Ascending aorta (tissue), 2 donors: ENCODE measurements at regions not wholly inside any gene's neighbourhood (a gene's known extent, or its start where the extent isn't known, plus 50 kb on each side); places are given as distances from the start of the nearest gene placed in this dataset.

ENCODE experiments used
- DNase-seq, 2 donors: peaks; one replicate each; pipeline ENCODE4 v3.0.0-alpha.2; 2019; ENCODE audit warnings: low spot score in 2 of 2
- H3K27ac ChIP-seq, 2 donors: fragments of 200-600 bp; sonication (generic); one replicate each; pipeline ENCODE4 v1.5.1; 2016 to 2017; ENCODE audit warnings: mild to moderate bottlenecking in 1 of 2
- H3K27me3 ChIP-seq: fragments of 200-600 bp; sonication (generic); one replicate; pipeline ENCODE4 v1.5.1; 2017
- H3K36me3 ChIP-seq, 2 donors: fragments of 200-600 bp; sonication (generic); one replicate each; pipeline ENCODE4 v1.5.1; 2016
- H3K4me1 ChIP-seq, 2 donors: fragments of 200-600 bp; sonication (generic); one replicate each; pipeline ENCODE4 v1.5.1; 2016 to 2017; ENCODE audit warnings: mild to moderate bottlenecking in 1 of 2
- H3K4me3 ChIP-seq, 2 donors: fragments of 200-600 bp; sonication (generic); one replicate each; pipeline ENCODE4 v1.5.1; 2016 to 2017; ENCODE audit warnings: mild to moderate bottlenecking in 1 of 2
- H3K9me3 ChIP-seq, 2 donors: fragments of 200-600 bp; sonication (generic); one replicate each; pipeline ENCODE4 v1.5.1; 2016
- CTCF ChIP-seq, 3 experiments: fragments of 200-600 bp in 2 of 3; fragments of 450-650 bp in 1 of 3; sonication (generic) in 2 of 3; IDR thresholded peaks; one replicate each; pipeline ENCODE4 v1.5.1; 2016 to 2019; ENCODE audit warnings: antibody characterized with exemption in 3 of 3, mild to moderate bottlenecking in 1 of 3, moderate library complexity in 1 of 3
- intact Hi-C: fragments of 100-400 bp; cut with DNase I; formaldehyde crosslinking; loops from one replicate; pipeline ENCODE4 v1.15.1; 2023

- Histone ChIP-seq H3K27me3 (no peaks in the 10 kb centered on the region), H3K36me3 (no peaks in the 10 kb centered on the region), H3K4me1 (no peaks in the 10 kb centered on the region), H3K4me3 (no peak overlapping the region), H3K9me3 (no peaks in the 10 kb centered on the region), H3K27ac (no peak overlapping the region)
- intact Hi-C loops: no loop called here
- no peak for TF ChIP-seq CTCF (IDR thresholded peaks at IDR 0.05)
- no peak for DNase-seq
These were observed 806.3 kb downstream of the PDHA2 start for GRCh38 chr4:96646146-96646545.

GRCh38 chr4:96649536-96649935 lies 809.6 kb downstream of the PDHA2 start:
- Histone ChIP-seq H3K27ac (no peak overlapping the region), H3K4me3 (no peak overlapping the region), H3K4me1 (no peaks in the 10 kb centered on the region), H3K9me3 (no peaks in the 10 kb centered on the region), H3K27me3 (no peaks in the 10 kb centered on the region), H3K36me3 (no peaks in the 10 kb centered on the region)
- no peak for DNase-seq
- TF ChIP-seq CTCF (IDR thresholded peaks at IDR 0.05): no peak
- intact Hi-C loops: no loop called here

- Histone ChIP-seq H3K9me3 (no peaks in the 10 kb centered on the region), H3K4me1 (no peaks in the 10 kb centered on the region), H3K4me3 (no peak overlapping the region), H3K36me3 (no peaks in the 10 kb centered on the region), H3K27ac (no peak overlapping the region), H3K27me3 (no peaks in the 10 kb centered on the region)
- DNase-seq: no peak
- no peak for TF ChIP-seq CTCF (IDR thresholded peaks at IDR 0.05)
- intact Hi-C loops: no loop called here
These were observed 812.3 kb downstream of the PDHA2 start for GRCh38 chr4:96652158-96652557.

GRCh38 chr4:96652821-96653220 lies 812.9 kb downstream of the PDHA2 start:
- no peak for DNase-seq
- no peak overlapping the region for H3K27ac ChIP-seq
- no peak for TF ChIP-seq CTCF (IDR thresholded peaks at IDR 0.05)
- H3K4me3 ChIP-seq: no peak overlapping the region
- H3K36me3 ChIP-seq: no peaks in the 10 kb centered on the region
- H3K9me3 ChIP-seq: no peaks in the 10 kb centered on the region
- no peaks in the 10 kb centered on the region for H3K4me1 ChIP-seq
- no peaks in the 10 kb centered on the region for H3K27me3 ChIP-seq
- intact Hi-C loops: no loop called here

- no peaks in the 10 kb centered on the region for H3K4me1 ChIP-seq
- H3K36me3 ChIP-seq: no peaks in the 10 kb centered on the region
- no peaks in the 10 kb centered on the region for H3K27me3 ChIP-seq
- DNase-seq: no peak
- no peak overlapping the region for H3K27ac ChIP-seq
- H3K9me3 ChIP-seq: no peaks in the 10 kb centered on the region
- intact Hi-C loops: no loop called here
- no peak for TF ChIP-seq CTCF (IDR thresholded peaks at IDR 0.05)
- no peak overlapping the region for H3K4me3 ChIP-seq
These were observed 814.2 kb downstream of the PDHA2 start for GRCh38 chr4:96654045-96654444.

- Histone ChIP-seq H3K27ac (no peak overlapping the region), H3K36me3 (no peaks in the 10 kb centered on the region), H3K9me3 (peaks cover 0 to 5% of the 10 kb centered on the region in 2 donors), H3K27me3 (no peaks in the 10 kb centered on the region), H3K4me3 (no peak overlapping the region), H3K4me1 (no peaks in the 10 kb centered on the region)
- intact Hi-C loops: no loop called here
- no peak for TF ChIP-seq CTCF (IDR thresholded peaks at IDR 0.05)
- no peak for DNase-seq
These were observed 830.5 kb downstream of the PDHA2 start for GRCh38 chr4:96670381-96670780.
